CD4-positive, alpha-beta T cell treated with Interleukin-15 for 4 hours (primary cell): ENCODE measurements at regions not wholly inside any gene's neighbourhood (a gene's known extent, or its start where the extent isn't known, plus 50 kb on each side); places are given as distances from the start of the nearest gene placed in this dataset.
"Not testable (repeated sequence)": the region's sequence is repeated elsewhere in the genome, so short reads cannot be mapped to it uniquely, and the experiment has no call there.

ENCODE experiments used
- DNase-seq: peaks from one replicate; pipeline ENCODE4 v3.0.0-alpha.2; 2020; ENCODE audit warnings: low spot score

DNA sequence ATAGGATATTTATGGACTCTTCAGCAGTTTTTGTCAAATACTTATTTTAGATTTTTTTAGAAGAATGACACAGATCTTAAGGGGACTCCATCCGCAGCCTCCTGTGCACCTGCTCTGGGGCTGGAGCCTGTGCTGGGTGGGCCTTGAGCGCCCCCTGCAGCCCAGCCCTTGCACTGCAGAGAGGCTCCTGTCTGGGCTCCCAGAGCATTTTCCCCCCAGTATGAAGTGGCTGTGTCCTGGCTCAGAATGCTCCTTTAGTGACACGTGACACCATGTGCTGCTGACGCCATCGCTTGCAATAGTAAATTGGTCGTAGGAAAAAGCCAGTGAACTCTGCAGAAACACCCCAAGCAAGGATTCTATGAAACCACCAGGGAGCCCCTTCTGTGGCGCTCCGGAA, 479.7 kb downstream of the TMEM121 start:
- peak; percentile 62 for DNase-seq

DNA sequence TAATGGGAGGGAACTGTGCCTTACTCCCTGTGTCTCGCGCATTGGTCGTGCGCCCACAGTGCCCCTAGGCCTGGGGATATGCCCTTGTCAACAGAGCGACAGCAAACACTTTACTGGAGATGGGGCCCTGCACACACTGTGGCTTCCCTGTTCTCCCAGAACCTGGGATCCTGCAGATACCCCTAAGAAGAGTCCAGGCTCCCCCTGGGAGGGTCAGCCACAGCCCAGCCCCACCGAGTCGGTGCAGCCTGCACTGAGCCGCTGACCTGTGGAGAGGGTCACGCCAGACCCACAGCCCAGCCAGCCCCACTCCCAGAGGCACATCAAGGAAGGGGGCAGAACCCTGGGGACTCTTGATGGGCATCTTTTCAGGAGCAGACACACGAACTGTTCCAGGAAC, 480.3 kb downstream of the TMEM121 start:
- DNase-seq: not testable (repeated sequence)

DNA sequence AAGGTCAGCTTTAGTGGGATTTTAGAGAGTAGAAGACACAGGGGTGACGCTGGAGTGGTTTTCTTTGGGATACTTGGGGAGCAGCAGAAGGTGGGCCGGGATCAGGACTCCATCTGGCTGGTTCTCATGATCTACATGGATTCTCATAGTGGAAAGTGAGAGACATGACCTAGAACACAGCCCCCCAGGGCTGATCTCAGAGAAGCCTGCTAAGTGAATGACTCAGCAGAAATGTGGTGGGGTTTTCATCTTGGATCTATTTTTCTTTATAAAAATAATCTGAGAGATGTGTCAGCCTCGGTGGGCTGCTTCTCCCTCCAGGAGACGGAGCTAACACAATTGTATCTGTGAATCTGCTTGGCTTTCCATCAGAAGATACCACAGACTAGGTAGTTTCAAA, 484.4 kb downstream of the TMEM121 start:
- no peak for DNase-seq

DNA sequence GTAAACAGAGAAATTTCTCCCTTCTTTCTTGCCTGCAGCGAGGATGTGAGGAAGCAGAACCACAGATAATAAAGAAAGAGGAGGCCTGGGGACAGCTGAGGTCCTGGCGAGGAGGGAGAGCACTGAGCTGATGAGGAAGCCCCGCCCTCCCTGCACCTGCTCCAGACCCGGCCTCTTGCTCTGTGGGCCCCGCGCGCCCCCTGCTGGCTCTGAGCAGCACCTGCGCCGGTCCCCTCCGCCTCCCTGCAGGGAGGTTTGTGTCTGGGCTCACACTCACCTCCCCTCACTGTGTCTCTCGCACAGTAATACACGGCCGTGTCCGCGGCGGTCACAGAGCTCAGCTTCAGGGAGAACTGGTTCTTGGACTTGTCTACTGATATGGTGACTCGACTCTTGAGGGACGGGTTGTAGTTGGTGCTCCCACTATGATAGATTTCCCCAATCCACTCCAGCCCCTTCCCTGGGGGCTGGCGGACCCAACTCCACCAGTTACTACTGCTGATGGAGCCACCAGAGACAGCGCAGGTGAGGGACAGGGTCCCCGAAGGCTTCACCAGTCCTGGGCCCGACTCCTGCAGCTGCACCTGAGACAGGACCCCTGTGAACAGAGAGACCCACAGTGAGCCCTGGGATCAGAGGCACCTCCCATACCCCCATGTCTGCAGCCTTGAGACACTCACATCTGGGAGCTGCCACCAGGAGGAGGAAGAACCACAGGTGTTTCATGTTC, 485.4 kb downstream of the TMEM121 start:
- peak; percentile 69 for DNase-seq

DNA sequence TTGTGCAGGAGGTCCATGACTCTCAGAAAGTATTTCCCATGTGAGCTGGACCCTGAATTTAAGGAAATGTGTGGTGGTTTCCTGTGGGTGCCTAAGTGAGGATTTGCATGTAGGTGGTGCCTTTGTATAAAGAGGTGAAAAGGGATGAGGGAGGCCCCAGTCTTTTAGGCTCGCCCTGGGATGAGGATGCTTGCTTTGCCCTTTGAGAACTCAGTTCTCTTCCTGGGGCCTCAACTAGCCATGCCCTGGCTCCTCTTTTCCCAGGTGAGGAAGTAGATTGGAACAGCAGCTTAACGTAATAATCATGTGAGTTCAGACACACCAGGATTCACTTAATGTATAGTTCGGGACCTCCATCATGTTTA, 486.0 kb downstream of the TMEM121 start:
- not testable (repeated sequence) for DNase-seq

DNA sequence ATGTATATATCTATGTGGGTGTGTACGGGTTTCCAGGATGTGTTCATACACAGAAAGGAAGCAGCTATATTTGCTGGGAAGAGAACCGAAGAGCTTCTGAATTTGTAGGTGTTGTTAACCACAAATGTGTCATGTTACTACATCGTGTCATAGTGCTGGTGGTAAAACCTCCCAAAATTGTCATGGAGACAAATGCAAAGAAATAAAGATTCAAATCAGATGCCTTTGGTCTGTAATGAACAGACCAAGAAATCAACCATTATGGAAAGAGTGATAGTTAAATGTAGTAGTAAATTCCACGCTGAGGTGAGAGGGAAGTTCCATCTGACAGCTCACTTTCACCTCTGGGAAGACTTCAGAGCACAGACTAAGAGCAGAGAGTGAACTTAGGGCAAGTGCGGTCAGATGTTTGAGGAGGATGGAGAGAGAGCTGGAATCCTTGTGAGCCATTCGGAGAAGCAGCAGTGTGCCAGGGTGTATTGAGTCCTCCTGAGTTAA, 487.5 kb downstream of the TMEM121 start:
- DNase-seq: peak; percentile 63

DNA sequence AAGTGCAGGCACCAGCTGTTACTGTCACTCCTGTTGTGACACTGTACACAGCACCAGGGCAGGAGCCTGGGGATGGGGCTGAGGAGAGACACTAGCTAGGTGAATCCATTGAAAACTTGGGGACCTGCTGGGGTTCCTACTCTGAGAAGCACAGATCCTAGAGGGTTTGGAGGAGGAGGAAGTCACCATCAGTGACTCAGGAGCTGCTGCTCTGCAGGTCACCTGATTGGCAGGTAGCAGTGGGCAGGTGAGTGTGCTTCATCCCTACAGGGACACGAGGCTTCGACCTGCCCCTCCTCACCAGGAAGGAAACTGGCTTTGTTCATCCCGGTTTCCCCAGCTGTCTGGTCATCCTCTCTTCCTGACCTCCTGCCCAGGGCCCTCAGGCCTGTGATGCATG, 491.6 kb downstream of the TMEM121 start:
- not testable (repeated sequence) for DNase-seq

DNA sequence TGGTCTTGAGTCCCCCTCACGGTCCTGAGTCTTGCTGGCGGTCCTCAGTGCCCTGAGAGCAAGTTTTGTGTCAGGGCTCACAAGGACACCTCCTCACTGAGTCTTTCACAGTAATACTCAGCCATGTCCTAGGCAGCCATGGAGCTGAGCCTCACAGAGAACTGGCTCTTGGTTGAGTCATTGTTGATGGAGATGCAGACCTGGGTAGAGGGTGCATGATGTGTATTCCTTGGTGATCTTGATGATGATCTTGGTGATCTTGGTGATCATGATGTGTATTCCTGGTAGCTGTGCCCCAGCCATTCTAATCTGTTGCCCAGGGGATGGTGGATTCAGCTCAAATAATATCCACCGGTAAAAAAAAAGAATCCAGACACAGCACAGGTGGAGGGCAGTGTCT, 495.4 kb downstream of the TMEM121 start:
- DNase-seq: no peak

DNA sequence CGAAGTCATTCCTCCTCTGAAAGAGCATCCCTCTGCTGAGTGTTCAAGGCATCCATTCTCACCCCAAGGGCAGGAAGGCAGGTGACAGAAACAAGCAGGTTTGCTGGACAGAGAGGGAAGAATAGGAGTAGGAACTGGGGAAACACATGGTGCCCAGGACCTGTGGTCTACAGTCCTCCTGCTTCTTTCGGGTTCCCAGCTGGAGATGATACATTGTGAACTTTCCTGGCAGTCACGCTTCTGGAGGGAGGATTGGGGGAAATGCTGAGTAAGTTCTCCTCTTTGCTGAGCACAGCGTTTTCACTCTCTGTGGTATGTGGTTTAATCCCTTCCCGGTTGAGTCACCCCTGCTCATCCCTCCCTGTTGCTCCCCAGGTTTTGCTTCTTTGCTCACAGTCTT, 496.3 kb downstream of the TMEM121 start:
- not testable (repeated sequence) for DNase-seq

DNA sequence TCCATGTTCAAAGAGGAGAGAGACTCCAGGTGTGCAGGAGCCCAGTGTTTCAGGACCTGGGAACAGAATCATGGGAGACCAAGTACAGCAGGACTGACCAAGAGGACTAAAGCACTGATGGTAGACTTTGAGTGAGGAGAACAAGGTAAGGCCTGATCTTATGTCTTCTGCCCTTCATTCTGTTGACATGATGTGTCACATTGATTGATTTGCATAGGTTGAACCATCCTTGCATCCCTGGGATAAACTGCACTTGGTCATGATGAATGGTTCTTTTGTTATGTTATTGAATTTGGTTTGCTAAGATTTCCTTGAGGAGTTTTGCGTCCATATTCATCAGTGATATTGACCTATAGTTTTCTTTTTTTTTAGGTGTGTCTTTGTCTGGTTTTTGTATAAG, 497.0 kb downstream of the TMEM121 start:
- DNase-seq: no peak

DNA sequence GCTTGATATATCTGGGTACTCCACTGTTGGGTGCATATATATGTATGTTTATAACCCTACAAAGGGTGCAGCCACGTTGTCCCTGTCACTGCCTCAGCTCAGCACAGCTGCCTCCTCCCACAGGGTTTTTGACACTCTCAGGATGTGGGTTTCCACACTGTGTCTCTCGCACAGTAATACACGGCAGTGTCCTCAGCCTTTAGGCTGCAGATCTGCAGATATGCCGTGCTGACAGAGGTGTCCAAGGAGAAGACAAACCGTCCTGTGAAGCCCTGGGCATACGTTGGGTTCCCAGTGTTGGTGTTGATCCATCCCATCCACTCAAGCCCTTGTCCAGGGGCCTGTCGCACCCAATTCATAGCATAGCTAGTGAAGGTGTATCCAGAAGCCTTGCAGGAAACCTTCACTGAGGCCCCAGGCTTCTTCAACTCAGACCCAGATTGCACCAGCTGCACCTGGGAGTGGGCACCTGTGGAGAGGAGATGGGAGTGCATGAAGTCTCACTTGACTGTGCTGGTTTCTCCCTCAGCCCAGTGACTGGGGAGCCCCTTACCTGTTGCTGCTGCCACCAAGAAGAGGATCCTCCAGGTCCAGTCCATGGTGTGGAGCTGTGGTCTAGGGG, 498.7 kb downstream of the TMEM121 start:
- DNase-seq: peak; percentile 14

DNA sequence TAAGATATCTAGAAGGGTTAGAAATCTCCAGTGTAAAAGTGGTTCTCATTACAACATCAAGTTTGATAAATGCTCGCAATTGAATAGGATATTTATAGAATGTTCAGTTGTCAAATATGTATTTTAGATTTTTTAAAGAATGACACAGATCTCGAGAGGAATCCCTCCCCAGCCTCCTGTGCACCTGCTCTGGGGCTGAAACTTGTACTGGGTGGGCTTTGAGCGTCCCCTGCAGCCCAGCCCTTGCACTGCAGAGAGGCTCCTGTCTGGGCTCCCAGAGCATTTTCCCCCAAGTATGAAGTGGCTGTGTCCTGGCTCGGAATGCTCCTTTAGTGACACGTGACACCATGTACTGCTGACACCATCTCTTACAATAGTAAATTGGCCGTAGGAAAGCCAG, 499.6 kb downstream of the TMEM121 start:
- no peak for DNase-seq

DNA sequence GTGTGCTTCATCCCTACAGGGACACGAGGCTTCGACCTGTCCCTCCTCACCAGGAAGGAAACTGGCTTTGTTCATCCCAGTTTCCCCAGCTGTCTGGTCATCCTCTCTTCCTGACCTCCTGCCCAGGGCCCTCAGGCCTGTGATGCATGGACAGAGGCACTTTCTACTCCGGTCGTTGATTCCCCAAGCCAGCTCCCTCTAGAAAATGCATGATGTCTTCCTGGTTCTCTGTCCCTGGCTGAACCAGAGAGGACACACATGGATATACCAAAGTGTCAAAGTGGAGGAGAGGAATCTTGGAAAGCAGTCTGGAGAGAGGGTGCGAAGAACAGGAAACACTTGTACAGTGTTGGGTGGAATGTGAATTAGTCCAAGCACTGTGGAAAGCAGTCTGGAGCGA, 501.4 kb downstream of the TMEM121 start:
- DNase-seq: not testable (repeated sequence)

DNA sequence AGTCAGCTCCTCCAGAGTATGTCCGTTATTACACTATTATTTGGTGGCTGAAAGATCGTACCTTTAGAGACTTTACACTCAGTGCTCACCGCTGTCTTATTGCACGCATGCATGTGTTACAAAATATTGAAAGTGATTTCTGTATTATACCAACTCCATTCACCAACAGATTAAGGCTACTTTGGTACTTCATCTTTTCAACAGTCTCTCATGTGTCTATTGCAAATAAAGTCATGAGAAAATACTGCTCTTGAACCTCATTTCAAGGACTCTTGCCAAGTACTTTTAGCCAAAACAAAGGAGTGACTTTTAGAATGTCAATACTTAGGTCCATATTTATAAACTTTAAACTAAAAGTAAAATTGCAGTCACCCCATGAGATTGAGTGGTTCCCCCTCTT, 503.6 kb downstream of the TMEM121 start:
- DNase-seq: no peak

DNA sequence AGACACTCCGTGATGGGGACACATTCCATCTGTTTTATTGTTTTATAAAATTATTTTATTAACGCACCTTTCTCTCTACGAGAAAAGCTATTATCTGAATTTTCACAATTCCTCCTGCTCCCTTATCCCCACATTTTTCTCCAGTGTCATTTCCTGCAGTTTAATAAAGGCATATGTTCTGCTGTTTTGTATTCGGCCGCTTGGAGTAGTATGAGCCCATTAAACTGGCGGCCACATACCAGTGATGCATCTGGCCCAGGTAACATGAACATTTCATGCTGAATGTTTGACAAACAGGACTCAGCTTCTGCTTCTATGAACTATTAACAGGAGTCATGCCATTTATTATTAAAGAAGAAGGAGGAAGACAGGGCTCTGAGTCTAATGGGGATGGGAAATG, 511.0 kb downstream of the TMEM121 start:
- DNase-seq: no peak

DNA sequence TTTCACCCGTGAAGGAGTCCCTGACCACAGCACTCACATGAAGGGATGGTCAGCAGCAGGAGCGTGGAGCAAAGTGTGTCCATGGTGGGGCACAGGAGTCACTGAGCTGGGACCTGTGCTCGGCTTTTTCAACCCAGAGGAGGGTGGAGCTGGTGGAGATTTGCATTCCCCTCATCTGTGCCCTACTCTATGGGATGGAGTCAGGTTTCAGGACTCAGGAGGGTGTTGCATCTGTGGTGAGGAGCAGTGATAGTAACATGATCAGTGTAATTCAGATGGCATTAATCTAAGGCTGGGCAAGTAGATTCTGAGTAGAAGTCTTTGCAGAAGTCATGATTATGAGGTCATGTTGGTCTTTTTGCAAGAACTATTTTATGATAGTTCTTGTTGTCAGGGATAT, 511.9 kb downstream of the TMEM121 start:
- no peak for DNase-seq

DNA sequence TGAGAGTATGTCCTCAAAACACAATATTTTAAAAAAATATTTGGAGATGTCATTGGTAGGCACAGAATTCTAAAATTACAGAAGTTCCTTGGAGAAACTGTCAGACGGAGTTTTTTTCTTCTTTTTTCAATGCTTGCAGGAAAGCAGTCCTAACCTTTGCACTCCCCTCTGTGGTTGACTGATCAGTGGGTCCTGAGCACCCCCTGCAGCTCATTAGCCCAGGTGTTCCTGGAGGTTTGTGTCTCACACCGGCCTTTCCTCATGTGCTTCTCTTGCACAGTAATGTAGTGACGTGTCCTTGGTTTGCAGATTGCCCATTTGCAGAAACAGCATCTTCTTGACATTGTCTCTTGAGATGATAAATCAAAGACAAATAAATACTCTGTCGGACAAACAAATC, 513.0 kb downstream of the TMEM121 start:
- peak; percentile 52 for DNase-seq

DNA sequence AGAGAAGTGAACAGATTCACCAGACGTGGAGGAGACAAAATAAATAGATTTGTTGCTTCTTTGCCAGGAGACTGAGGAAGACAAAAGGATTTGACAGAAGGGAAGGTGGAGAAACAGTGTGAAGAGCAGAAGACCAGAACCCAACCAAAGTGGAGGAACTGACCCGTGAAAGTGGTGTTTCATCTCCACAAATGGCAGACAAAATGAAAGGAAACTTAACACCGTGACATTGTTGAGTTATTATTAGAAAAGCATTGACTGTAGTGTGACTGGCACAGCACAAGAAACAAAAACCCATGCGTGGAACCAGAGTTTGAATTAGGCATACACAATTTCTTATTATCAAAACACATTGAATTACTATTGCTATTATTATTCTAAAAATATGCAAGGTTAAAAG, 518.1 kb downstream of the TMEM121 start:
- no peak for DNase-seq

DNA sequence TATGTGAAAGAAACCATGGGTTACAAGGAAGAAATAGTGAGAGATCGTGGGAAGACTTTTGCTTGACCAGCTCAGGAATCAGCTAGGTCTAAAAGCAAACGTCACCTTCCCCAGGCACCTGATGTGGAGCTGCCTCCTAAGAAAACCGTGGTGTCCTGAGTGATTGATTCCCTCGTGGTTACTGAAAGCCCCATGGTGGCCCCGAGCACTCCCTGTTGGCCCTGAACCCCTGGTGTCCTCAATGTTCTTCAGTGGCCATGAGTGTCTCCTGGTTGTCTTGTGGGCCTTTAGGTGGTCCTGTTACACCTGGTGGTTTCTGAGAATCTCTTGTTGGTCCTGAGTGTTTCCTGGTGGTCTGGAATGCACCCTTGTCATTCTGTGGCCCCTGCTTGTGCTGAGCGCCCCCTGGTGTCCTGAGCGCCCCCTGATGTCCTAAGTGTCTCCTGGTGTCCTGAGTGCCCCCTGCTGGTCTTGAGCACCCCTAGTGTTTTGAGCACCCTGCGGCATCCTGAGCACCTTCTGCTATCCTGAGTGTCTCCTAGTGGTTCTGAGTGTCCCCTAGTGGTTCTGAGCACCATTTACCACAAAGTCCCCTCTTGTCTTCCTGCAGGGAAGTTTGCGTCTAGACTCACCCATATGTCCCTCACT, 518.7 kb downstream of the TMEM121 start:
- peak; percentile 80 for DNase-seq

DNA sequence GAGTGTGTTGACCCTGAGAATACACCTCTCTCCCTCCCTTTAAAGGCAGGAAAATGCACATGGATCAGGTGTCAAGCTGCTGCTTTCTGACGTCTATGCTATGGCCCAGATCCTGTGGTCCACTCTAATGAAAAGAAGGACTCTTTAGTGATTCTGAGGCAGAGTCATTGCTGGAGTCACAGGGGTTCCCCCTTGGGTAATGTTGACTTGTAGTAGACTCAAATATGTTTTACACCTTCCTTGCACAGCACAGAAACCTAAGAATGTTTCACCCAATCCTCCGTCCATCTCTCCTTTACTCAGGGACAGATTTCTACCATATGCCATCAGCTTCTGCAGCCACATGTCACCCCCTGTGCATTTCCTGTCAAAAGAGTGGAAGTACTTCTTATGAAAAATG, 525.4 kb downstream of the TMEM121 start:
- no peak for DNase-seq

DNA sequence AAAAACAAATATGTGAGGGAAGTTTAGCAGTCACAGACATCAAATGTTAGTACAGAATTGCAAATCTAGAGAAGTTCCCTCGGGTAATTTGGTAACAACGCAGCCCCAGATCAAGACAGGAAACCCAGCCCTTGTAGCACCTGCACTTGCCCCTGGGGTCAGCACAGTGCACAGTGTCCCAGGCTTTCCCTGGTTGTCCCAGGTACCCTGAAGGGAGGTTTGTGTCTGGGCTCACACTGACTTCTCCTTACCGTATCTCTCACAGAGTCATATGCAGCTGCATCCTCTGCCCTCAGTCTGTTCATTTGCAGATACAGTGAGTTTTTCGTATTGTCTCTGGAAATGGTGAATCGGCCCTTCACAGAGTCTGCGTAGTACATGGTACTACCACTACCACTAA, 528.9 kb downstream of the TMEM121 start:
- no peak for DNase-seq

DNA sequence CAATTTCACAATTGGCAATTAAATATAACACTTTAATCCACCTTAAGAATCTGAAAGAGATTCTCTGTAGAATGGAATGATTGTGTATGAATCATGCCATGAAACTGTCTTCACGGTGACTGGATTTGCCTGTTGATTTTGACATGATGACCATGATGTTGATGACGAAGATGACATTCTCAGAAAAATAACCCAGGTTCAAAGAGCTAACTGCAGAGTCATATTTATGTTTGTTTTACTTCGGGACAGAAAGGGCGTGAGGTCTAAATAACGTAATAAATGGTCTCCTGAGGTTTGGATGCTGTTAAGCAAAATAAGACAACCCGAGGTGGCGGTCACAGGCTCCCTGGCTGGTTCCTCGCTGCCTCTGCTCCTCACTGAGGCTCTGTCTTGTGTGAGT, 532.0 kb downstream of the TMEM121 start:
- no peak for DNase-seq

DNA sequence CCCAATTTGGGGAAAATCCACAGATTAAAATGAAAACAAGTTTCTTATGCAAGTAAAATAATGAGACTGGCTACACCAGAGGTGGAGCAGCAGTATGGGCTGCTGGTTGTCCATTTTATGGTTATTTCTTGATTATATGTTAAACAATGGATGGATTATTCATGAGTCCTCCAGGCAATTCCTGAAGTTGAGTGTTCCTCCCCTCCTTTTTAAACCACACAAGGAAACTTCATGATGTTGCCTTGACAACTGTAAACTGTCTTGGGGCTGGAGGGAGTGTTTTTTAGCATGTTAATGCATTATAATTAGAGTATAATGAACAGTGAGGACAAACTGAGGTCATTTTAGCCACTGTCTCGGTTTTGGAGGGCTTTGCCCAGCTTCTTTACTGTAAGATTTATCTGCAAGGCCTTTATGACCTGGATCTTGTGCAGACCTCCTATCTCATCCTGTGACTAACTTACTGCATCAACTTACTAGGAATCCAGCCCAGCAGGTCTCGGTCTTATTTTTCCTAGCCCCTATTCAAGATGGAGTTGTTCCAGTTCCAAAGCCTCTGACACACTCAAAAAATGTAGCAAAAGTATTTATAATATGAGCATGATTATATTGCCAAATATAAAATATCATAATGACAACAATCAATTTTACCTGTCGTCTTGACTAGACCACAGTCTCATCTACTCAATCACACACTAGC, 534.0 kb downstream of the TMEM121 start:
- no peak for DNase-seq
